Middle frontal gyrus (tissue), 1 donor: ENCODE measurements at regions not wholly inside any gene's neighbourhood (a gene's known extent, or its start where the extent isn't known, plus 50 kb on each side); places are given as distances from the start of the nearest gene placed in this dataset.
"Not testable (repeated sequence)": the region's sequence is repeated elsewhere in the genome, so short reads cannot be mapped to it uniquely, and the experiment has no call there.

Source experiments
- DNase-seq: peaks from one replicate; pipeline ENCODE4 v3.0.0-alpha.2; 2015; ENCODE audit warnings: low spot score; ENCODE audit errors: extremely low spot score

DNA sequence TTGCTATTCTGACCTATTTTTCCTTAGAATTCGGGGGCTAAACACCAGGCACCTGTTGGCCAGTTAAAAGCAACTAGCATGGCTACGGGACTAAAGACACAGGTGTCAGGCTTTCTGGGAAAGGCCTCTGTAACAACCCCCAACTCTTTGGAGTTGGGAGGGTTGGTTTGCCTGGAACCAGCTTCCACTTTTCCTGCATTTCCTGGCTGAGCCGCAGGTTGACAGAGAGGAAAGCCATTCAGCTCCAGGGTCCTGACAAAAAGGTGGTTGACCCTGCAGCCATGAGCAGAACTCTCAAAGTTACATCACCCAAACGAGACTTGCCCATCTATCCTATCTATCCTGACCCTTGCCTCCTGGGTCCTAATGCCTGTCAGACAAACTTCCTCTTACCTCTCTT is 375.4 kb upstream of the SFSWAP start:
- DNase-seq = no peak

DNA sequence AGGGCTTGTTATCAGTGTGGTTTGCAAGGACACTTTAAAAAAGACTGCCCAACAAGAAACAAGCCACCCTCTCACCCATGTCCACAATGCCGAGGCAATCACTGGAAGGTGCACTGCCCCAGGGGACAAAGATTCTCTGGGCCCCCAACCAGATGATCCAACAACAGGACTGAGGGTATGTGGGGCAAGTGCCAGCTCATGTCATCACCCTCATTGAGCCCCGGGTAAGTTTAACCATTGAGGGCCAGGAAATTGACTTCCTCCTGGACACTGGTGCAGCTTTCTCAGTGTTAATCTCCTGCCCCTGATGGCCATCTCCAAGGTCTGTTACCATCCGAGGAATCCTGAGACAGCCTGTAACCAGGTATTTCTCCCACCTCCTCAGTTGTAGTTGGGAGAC is 373.0 kb upstream of the SFSWAP start:
- DNase-seq = not testable (repeated sequence)

DNA sequence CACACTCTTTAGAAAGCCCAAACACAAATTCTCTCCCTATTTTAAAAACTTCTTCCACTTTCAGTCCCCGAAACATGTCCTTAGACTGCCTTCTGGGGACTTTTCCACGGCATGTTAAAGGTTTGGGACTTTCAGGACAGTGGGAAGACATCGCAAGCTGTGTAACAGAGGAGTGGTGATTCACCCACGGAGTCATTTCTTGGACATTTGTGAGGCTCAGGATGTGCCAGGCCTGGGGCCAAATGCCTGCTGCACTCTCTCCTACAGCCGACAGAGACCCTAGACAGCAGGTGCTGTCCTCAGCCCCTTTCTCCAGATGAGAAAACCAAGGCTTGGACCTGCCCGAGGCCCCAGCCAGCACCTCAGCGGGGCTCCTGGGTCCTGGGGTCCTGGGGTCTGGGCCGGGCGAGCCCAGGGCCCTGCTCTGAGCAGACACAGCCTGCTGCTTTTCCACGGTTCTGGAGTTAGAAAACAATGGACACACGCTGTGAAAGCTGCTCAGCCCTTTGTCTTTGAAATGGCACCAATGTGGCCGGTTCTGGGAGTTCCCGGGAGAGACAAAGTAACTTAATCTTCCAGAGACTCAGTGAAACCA is 370.2 kb upstream of the SFSWAP start:
- DNase-seq = no peak

DNA sequence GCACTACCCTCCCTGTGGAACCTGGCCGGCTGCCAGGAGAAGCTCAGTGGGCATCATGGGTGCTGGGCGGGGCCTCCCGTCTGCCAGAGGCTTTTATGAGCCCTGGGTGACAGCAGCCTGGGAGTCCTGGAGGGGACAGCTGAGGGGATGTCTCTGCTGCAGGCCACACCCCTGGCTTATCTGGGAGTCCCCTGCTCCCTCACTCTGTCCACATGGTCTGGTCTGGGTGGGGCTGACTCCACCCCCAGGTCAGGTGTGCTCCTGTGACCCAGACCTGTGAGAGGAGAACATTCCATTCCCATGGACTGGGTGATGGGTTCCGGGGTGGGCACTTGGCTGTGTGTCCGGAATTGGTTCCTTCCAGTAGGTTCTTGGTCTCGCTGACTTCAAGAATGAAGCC is 369.3 kb upstream of the SFSWAP start:
- not testable (repeated sequence) for DNase-seq

DNA sequence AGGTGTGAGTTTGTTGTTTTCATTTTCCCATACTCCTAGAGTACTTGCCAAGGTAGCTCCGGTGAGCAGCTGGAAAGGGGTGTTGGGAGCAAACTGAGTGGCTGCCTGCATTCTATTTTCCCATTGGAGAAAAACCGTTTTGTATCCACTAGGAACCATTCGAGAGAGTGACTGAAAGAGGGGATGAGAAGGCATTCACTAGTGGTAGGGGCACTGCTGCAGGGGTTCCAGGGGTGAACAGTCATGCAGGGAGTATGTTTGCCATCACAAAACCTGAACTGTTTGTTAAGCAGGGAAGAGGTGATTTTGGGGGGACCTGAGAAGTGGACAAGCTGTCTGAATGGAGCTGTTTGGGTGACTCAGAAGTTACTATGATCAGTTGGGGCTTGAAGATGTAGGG is 367.5 kb upstream of the SFSWAP start:
- not testable (repeated sequence) for DNase-seq

DNA sequence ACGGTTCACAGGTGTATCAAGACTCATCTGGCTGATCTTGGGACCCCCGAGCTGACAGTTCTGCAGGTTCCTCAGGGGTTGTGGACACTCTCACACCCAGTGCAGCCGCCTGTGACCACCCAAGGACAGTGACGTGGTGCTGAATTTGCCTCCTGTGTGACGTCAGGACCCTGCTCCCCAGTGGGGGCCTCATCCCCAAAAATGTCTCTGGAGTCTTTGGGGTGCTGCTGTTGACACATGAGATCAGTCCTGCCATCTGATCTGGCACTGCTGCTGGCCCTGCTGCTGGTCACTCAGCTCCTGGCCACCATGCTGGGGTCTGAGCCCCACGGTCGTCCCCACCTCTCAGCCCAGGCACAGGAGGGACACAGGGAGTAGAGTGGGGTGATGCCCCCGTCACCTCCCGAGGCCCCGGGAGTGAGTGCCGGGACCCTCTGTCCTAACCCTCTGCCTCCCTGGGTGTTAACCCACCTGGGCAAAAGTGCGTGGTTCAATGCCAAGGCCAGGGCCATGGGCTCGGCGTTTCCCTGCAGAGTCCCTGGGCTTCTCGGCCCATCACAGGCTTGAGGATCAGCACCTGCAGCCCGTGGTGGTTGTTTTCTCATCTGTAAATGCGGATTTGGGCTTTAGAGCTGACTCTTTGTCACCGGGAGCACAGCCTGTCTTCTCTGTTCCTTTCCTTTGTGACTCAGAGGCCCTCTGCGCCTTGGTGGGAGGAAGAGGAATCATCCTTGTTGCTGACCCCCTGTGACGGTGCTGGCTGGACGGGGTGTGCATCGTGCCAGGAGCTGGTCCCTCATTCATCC is 366.0 kb upstream of the SFSWAP start:
- DNase-seq = not testable (repeated sequence)

DNA sequence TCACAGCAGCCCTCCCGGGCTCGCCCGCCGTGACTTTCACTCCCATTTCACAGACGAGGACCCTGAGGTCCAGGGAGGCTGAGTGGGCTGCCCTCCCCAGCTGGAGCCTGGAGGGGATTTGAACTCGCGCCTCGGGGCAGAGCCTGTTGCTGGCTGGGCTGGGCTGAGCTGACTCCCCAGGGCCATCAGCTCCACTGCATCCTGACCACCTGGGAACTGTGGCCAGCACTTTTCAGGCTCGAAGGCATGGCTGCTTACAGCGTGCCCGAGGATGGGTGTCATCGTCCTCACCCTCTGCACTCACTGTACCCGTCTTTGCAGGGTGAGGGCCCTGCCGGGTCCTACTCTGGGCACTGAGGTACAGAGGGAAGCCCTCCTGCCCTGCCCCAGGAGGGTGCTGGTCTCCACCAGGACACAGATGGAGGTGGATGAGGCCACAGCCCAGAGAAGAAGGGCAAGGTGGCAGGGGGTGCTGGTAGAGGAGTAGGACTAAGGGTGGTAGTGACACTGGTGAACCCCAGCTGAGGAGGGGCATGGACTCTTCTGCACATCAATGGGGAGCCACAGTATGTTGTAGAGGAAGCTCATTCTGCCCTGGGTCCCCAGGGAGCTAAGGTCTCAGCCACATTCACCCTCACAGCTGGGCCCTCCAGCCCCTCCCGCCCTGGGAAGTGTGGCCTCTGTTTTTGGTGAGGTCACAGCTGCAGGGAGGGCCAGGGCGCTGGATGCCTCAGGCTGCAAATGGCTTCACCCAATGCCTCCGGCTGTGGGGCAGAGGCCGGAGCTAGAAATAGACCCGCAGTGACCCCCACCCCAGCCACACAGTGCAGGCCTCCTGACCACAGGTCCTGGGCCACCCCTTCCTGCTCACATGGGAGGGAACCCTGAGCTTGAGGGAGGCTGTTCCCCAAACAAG is 365.1 kb upstream of the SFSWAP start:
- no peak for DNase-seq

DNA sequence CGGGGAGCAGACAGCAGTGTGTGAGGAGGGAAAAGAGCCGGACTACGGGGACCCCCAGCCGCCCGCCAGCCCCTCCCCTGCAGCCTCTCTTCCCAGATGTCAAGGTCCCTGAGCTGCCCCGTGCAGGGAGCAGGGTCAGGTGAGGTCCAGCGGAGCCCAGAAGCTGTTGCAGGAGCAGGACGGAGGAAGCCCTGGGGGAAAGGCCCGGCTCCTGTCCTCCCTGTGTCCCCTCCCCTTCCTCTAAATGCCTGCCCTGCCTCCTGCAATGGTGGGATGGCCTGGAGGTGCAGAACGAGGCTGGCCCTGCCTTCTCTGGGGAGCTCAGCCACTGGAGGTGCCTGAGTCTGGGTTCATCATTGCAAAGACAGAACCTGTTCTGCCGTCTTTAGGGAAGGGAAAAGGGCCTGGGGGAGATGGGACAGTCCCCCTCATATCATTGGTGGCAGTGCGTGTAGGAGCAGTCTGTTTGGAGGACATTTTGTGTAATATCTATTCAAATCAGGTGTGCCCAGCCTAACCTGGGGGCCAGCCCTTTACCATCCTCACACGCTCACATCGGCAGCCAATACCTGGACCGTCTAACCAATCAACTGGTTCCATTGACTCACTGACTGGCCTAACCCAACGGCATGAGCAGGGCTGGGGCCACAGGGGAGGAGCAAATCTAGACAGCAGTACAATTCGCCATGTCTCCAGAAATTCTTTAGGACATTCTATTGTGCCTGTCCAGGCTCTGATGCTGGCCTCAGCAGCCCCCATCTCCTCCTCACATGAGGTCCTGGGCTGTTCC is 364.1 kb upstream of the SFSWAP start:
- no peak for DNase-seq

DNA sequence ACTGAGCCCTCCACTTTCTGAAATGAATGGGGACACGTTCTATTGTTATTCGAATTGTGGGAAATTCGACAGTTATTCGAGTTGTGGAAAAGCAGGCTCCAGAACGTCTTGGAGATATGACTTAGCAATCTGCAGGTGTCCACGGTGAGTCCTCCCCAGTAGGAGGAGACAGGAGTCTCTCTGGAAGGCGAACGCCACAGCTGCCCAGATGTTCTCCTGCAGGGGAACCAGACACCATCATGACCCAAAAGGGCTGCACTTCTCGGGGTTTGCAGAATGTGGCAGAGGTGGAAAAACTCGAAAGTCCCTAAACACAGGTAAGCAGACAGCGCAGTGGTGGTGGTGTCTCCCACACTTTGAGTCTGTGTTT is 363.6 kb upstream of the SFSWAP start:
- DNase-seq = no peak

DNA sequence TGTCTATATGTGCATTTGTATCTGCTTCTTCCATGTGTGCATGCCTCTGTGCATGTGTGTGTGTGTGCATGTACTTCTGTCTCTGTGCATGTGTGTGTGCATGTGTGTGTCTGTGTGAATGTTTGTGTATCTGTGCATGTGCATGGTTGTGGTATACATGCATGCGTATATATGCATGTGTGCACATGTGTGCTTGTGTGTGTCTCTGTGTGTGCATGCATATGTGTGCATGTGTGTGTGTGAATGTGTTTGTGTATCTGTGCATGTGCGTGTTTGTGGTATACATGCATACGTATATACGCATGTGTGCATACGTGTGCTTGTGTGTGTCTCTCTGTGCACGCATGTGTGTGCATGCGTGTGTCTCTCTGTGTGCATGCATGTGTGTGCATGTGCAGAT is 363.2 kb upstream of the SFSWAP start:
- no peak for DNase-seq

DNA sequence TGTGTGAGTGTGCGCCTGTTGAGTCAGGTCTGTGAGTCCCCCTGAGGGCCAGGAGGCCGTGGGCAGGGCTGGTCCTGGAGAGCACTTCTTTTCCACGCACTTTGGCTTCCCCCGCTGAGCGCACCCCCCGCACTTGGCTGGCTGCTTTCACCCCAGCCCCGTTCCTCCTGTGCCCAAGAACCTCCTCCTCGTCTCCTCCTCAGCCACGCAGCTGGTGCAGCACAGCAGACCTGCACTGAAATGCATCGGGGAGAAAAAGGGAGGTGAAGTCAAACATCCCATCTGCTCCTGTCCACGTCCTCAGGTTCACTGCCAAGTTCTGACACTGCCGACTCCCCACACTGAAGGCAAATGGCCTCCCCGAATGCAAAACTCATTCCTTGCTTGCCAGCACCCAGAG is 362.7 kb upstream of the SFSWAP start:
- DNase-seq = peak; percentile 7

DNA sequence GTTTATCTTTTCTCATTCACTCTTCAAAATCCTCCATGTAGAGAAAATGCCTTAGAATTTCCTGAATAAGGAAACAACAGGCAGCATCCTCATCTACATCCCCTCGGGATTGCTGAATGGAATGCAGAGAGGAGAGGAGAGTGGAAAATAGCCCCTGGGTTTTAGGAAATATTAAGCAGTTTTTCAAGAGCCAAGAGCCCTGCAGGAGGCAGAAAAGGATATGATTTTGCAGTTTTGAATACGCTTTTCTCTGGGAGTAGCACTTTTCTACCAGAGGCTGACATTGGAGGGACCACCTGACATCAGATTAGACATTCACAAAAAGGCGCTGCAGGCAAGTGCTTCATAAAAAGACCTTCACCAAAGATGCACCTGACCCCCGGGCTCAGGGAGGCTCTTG is 362.2 kb upstream of the SFSWAP start:
- DNase-seq = no peak

DNA sequence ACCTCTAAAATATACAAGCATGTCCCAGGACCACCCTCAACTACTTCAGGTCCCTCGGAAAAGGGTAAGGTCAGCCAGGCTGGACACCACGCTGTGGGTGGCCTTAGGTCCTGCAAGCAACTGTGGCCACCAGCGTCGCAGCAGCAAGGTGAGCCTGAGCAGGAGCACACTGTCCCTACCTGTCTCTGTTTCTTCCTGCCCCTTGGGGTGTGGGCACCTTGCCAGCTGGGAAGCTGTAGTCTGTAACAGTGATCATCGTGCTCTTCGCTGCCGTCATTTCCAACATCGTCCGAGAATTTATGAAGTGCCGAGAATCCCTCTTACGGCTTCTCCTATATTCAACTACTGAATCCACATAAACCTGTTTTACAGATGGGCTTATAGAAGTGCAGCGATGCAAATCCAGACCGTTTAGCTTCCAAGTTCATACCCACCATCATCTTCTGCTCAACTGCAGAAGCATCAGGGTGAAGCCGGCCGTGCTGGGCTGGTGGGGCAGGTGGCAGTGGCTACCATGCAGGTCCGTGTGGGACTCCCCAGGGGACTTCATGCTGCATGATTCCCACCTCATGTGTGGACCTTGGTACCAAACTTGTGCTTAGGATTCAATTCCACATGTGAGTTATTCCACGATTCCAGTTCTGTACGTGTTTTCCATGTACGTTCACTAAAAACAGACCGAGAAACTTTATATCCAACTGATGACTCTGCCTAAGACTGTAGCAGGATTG is 361.3 kb upstream of the SFSWAP start:
- DNase-seq = no peak

DNA sequence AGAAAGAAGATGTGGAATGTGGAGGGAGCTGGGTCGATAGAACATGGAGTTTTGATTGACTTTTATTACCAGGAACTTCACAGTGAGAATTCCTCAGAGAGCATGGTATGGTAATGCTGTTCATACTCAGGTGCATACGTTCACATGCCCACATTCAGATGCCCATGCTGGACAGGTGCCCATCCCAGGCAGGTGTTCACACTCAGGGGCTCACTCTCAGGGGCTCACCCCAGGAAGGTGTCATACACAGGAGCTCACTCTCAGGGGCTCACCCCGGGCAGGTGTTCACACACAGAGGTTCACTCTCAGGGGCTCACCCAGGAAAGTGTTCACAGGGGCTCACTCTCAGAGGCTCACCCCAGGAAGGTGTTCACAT is 360.0 kb upstream of the SFSWAP start:
- no peak for DNase-seq

DNA sequence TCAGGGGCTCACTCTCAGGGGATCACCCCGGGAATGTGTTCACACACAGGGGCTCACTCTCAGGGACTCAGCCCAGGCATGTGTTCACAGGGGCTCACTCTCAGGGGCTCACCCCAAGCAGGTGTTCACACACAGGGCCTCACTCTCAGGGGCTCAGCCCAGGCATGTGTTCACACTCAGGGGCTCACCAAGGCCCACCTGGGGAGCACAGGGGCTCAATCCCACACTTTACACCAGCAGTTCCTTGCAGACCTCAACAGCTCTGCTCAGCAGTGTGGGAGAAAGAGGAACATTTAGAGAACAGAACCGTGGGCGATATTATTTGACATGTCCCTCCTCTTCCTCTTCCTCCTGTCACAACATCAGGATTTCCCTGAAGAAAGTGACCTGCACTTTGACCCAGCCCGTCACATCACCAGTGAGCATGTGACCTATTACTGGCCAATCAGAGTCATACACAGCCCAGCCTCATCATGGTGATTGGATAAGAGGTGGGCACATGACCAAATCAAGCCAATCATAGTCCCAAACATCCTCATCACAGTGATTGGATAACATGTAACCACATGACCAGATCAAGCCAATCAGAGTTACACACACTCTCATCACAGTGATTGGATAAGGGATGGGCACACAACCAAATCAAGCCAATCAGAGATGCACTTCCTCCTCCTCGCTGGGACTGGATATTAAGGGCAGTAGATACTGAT is 359.4 kb upstream of the SFSWAP start:
- no peak for DNase-seq

DNA sequence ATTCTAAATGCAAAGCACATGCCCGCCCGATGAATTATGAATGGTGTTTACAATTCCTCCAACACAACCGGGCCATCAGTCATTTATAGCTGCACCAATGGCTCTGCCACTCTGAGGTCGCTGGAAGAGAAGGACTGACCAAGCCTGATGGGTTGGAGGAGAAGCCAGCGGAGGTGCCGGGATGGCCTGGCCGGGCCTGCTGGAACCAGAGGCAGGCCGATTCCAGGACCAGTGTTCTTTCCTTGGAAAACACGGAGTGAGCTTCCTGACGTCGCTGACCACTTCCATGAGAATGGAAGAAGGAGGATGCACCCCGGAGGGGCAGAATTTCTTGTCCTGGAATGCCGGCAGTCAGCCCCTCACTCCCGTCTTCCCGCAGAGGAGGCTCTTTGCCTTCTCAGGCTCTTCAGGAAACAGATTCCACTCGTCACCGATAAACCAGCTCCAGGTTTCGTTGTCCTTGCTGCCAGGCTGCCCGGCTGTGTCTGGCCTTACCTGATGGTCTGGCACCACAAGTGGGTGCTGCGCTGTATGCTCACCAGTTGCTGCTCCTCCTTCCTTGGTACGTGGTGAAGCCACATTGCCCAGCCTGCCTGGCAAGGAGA is 358.5 kb upstream of the SFSWAP start:
- DNase-seq = no peak

DNA sequence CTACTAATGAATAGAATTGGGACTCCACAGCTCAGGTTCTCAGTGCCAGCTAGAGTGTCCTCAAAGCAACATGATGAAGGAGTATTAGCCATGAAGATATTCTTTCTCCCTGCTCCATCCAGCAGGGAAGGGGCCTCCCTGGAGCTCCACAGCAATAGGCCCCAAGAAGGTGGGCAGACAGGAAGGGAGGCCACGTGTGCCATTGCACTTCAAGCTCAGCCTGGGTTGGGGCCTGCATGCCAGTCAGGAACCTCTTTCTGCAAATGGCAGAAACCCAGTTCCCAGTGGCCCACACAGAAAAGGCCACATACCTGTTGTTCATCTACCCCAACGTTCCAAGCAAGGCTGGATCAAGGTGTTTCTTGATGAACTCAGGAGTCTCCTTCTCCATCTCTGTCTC is 357.5 kb upstream of the SFSWAP start:
- DNase-seq = no peak

DNA sequence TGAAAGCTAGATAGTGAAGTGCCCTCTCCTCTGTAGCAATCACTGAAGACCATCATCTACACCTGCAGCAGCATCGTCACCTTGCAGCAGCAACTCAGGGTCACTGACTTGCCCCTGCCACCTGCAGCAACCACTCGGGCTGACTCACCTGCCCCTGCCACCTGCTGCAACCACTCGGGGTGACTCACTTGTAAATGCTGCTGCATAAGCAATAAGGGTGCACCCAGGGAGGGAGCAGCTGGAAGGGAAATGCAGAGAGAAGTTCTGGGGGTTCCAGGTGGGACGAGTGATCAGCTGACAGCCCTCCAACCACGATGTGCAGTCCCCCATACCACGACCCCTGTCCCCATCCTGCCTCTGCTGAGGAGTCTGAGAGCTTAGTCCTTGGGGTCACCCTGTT is 357.1 kb upstream of the SFSWAP start:
- no peak for DNase-seq

DNA sequence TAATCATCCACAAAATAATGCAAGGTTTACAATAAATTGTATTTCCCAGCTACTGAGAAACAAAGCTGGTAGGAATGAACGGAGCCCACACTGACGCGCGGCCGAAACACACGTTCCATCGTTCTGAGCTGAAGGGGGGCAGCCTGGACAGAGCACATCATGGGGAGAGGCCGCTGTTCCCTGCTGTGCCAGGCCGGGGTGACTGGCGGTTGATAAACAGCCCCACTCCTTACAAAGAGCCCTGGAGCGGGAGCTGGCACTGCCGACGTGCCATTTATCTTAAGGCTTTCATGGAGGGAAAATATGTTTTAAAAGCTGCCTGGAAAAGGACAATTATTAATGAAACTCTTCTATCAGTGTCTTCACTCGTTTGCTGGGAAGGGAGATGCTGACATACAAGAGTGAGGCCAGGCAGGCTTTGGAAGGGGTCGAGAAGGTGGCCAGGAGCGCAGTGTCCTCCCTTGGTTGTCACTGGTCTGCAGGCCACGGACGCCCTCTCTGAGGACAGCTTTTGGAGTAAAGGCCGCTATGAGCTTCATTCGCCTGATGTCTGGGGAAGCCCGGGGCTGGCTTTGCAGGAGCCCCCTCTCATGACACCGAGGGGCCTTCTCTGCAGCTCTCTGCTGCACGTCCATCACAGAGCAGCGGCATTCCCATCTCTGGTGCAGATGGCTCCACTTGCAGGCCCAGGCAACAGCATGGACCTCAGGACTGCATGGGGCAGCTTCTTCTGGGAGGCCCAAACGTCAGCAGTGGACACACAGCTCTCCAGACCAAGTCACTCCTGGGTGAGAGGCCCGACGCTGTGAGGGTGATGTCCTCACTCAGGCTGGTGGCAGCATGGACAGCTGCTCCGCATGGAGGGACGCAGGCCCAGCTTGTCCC is 355.3 kb upstream of the SFSWAP start:
- DNase-seq = no peak
